ENCODE measurements at regions not wholly inside any gene's neighbourhood (a gene's known extent, or its start where the extent isn't known, plus 50 kb on each side); places are given as distances from the start of the nearest gene placed in this dataset.

- Mint-ChIP-seq H3K27me3 (no peaks in the 10 kb centered on the region), H3K36me3 (ENCODE audit: low read depth) (no peaks in the 10 kb centered on the region), H3K9me3 (ENCODE audit: low read depth) (no peaks in the 10 kb centered on the region), H3K27ac (no peak overlapping the region), H3K4me1 (no peaks in the 10 kb centered on the region), H3K4me3 (no peak overlapping the region)
- intact Hi-C loops (cut with DNase I, micrococcal nuclease), result no loop called here
- ChIA-PET POLR2A (no interaction called here), CTCF (interaction anchor here (0.6 kb wide), 1 partner anchor 988 kb away, joined by 3 read pairs; no protein-coding TSS in a partner anchor)
- no peak for DNase-seq
- no peak for ATAC-seq
Measured at GRCh38 chr7:118330388-118330787, 105.9 kb downstream of the ANKRD7 start.

DNA sequence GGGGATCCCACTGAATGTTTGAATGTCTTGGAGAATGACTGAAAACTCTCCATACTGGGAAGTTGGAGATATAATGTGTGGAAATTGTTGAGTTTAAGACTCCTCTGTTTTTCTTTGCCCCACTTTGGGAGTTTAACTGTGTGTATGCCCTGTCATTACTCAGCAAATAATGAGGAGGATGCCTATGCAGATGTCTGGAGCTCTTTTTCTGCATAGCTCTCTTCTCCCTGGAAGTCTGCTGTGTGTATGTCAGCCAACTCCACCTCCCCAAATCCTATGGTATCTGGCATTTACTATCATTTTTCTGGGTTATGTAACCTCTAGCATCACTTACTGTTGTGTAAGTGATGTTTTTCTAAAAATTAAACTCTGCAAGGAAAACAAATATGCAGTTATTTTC lies 122.2 kb downstream of the ANKRD7 start:
- Mint-ChIP-seq H3K27me3 (peaks cover 5% of the 10 kb centered on the region), H3K36me3 (ENCODE audit: low read depth) (no peaks in the 10 kb centered on the region), H3K27ac (no peak overlapping the region), H3K9me3 (ENCODE audit: low read depth) (no peaks in the 10 kb centered on the region), H3K4me1 (no peaks in the 10 kb centered on the region), H3K4me3 (no peak overlapping the region)
- DNase-seq (no peak), ATAC-seq (no peak)
- ChIA-PET POLR2A (no interaction called here), CTCF (no interaction called here)
- intact Hi-C loops (cut with DNase I, micrococcal nuclease), result no loop called here

DNA sequence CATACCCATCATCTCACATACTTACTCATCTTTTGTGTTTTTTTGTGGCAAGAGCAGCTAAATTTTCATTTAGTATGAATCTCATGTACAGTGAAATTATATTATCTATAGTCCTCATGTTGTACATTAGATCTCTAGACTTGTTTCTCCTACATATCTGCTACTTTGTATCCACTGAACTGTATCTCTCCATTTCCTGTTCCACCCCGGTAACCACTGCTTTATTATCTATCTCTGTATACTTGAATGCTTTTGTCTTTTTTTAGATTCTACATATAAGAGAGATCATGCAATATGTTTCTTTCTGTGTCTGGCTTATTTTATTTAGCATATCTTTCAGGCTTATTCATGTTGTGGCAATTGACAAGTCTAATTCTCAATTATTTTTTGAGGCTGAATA lies 125.1 kb downstream of the ANKRD7 start:
- no peak for ATAC-seq
- no peak overlapping the region for H3K4me3 Mint-ChIP-seq
- no peaks in the 10 kb centered on the region for H3K4me1 Mint-ChIP-seq
- DNase-seq, result no peak
- H3K9me3 Mint-ChIP-seq (ENCODE audit: low read depth), result no peaks in the 10 kb centered on the region
- H3K27ac Mint-ChIP-seq, result no peak overlapping the region
- intact Hi-C loops (cut with DNase I, micrococcal nuclease), result loop anchor here in 1 of 2 experiments (5.0 kb wide), 1 partner anchor 848 kb away; no protein-coding TSS in a partner anchor
- ChIA-PET CTCF (no interaction called here), POLR2A (interaction anchor here (0.6 kb wide), 1 partner anchor 949 kb away, joined by 3 read pairs; no protein-coding TSS in a partner anchor)
- no peaks in the 10 kb centered on the region for H3K36me3 Mint-ChIP-seq (ENCODE audit: low read depth)
- H3K27me3 Mint-ChIP-seq, result peaks cover 5% of the 10 kb centered on the region

GRCh38 chr7:118350260-118350659 lies 125.8 kb downstream of the ANKRD7 start:
- intact Hi-C loops (cut with DNase I, micrococcal nuclease), result loop anchor here in 1 of 2 experiments (5.0 kb wide), 1 partner anchor 847 kb away; no protein-coding TSS in a partner anchor
- DNase-seq (peak; percentile 6), ATAC-seq (peak; percentile 61)
- Mint-ChIP-seq H3K27me3 (peaks cover 5% of the 10 kb centered on the region), H3K9me3 (ENCODE audit: low read depth) (no peaks in the 10 kb centered on the region), H3K36me3 (ENCODE audit: low read depth) (no peaks in the 10 kb centered on the region), H3K27ac (no peak overlapping the region), H3K4me3 (no peak overlapping the region), H3K4me1 (no peaks in the 10 kb centered on the region)
- ChIA-PET POLR2A (no interaction called here), CTCF (no interaction called here)

DNA sequence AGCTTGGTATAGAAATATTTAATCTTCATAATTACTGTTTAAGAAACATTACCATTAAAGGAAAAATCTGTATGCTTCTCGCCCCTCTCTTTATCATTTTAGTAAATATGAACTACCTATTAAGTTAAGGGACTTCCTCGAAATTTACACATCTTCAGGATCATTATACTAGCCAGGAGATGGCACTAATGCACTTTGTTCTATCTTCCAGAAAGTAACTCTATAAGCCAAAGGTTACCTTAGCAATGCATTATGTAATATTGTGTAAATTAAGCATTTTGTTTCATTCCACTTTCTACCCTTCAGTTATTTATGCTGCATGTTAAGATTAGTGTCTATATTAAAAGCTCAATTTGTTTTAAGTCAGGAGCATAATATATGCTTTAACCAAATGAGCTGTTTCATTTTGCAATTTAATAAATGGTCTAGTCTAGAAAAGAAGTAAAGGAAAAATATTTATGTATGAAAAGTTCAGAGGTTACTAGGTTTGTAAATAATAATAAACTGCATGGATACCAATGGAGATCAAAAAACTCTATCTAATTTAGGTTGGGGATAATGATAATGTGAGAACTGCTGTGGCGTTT lies 128.5 kb downstream of the ANKRD7 start:
- Mint-ChIP-seq H3K27ac (no peak overlapping the region), H3K4me3 (no peak overlapping the region), H3K4me1 (no peaks in the 10 kb centered on the region), H3K36me3 (ENCODE audit: low read depth) (no peaks in the 10 kb centered on the region), H3K9me3 (ENCODE audit: low read depth) (no peaks in the 10 kb centered on the region), H3K27me3 (peaks cover 5% of the 10 kb centered on the region)
- intact Hi-C loops (cut with DNase I, micrococcal nuclease), result loop anchor here in 1 of 2 experiments (2.0 to 5.0 kb wide), 2 partner anchors 824 to 844 kb away; no protein-coding TSS in a partner anchor
- ChIA-PET POLR2A (no interaction called here), CTCF (interaction anchor here (0.7 kb wide), 1 partner anchor 663 kb away, joined by 3 read pairs; no protein-coding TSS in a partner anchor)
- ATAC-seq (no peak), DNase-seq (no peak)

DNA sequence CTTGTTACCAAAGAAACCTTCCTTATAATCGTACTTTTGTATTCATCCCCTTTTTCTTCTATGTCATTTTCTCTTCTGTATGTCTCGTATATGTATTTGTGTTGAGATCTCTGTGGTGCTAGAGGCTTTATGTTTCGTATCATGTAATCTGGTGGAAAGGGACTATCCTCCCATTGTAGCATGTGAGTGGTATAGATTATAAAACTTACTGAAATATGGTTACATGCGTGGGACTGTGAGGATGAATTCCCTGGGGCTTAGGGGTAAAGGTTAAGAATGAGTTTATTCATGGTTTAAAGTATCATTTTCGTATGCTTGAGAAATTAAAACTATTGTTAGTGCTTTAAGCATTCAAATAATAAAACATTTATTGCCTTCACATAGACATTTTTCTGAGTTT lies 141.9 kb downstream of the ANKRD7 start:
- Mint-ChIP-seq H3K27me3 (peaks cover 4% of the 10 kb centered on the region), H3K4me1 (no peaks in the 10 kb centered on the region)
- POLR2A ChIA-PET, result no interaction called here

DNA sequence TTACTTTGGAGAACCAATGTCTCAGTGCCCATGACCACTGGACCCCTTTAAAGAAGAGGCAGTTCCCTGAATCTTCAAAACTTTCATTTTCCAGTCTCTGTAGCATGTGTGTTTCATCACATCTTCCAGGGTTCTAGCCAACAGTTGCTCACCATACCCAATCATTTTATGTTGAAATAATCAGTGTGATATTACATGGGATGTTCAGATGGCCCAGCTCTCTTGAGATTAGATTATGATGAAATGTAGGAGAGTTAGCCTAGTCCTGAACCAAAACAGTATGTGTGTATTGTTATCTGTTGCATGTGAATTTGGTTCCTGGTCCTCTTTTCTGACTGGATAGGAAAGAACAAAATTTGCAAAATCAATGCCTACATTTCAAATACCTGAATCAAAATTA lies 144.5 kb downstream of the ANKRD7 start:
- Mint-ChIP-seq H3K9me3 (ENCODE audit: low read depth) (no peaks in the 10 kb centered on the region), H3K4me3 (no peak overlapping the region), H3K4me1 (no peaks in the 10 kb centered on the region), H3K36me3 (ENCODE audit: low read depth) (no peaks in the 10 kb centered on the region), H3K27ac (no peak overlapping the region), H3K27me3 (peaks cover 4% of the 10 kb centered on the region)
- intact Hi-C loops (cut with DNase I, micrococcal nuclease), result loop anchor here in 1 of 2 experiments (2.0 kb wide), 1 partner anchor 36 kb away; no protein-coding TSS in a partner anchor
- DNase-seq, result no peak
- CTCF ChIA-PET, result no interaction called here
- ATAC-seq, result no peak
- POLR2A ChIA-PET, result no interaction called here

More for the DNA sequence above, 141.9 kb downstream of the ANKRD7 start:
- ATAC-seq, result no peak
- CTCF ChIA-PET, result no interaction called here
- no peaks in the 10 kb centered on the region for H3K9me3 Mint-ChIP-seq (ENCODE audit: low read depth)
- intact Hi-C loops (cut with DNase I, micrococcal nuclease), result no loop called here
- no peak overlapping the region for H3K4me3 Mint-ChIP-seq
- no peaks in the 10 kb centered on the region for H3K36me3 Mint-ChIP-seq (ENCODE audit: low read depth)
- H3K27ac Mint-ChIP-seq, result no peak overlapping the region
- no peak for DNase-seq

DNA sequence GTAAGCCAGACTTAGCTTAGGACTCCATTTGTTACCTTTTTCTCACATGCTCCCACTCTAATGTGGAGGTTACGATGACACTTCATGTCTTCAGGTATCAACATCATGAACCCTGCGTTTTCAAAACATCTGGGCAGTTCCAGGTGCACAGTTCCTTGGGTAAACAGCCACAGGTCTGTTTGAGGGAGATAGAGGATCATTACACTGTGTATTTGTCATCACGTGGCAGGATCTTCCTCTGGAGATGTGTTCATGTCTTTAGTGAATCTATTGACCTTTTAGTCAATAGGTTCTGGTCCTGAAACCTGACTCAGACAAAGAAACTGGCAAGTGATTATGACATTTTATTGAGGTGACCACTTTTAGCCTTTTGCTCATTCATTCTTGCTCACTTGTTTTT lies 145.5 kb downstream of the ANKRD7 start:
- H3K4me1 Mint-ChIP-seq, result no peaks in the 10 kb centered on the region
- POLR2A ChIA-PET, result no interaction called here
- H3K36me3 Mint-ChIP-seq (ENCODE audit: low read depth), result no peaks in the 10 kb centered on the region
- no peaks in the 10 kb centered on the region for H3K9me3 Mint-ChIP-seq (ENCODE audit: low read depth)
- H3K27ac Mint-ChIP-seq, result no peak overlapping the region
- no peak overlapping the region for H3K4me3 Mint-ChIP-seq
- DNase-seq (no peak), ATAC-seq (no peak)
- peaks cover 4% of the 10 kb centered on the region for H3K27me3 Mint-ChIP-seq
- intact Hi-C loops (cut with DNase I, micrococcal nuclease), result loop anchor here in 1 of 2 experiments (2.0 kb wide), 1 partner anchor 37 kb away; no protein-coding TSS in a partner anchor
- CTCF ChIA-PET, result no interaction called here

GRCh38 chr7:118372530-118372929 lies 148.0 kb downstream of the ANKRD7 start:
- DNase-seq, result no peak
- ChIA-PET POLR2A (no interaction called here), CTCF (interaction anchor here (1.1 kb wide), 1 partner anchor 9 kb away, joined by 3 read pairs; no protein-coding TSS in a partner anchor)
- Mint-ChIP-seq H3K9me3 (ENCODE audit: low read depth) (no peaks in the 10 kb centered on the region), H3K27ac (no peak overlapping the region), H3K4me1 (no peaks in the 10 kb centered on the region), H3K27me3 (peaks cover 4% of the 10 kb centered on the region), H3K4me3 (no peak overlapping the region), H3K36me3 (ENCODE audit: low read depth) (no peaks in the 10 kb centered on the region)
- no peak for ATAC-seq
- intact Hi-C loops (cut with DNase I, micrococcal nuclease), result no loop called here

- H3K4me3 Mint-ChIP-seq, result no peak overlapping the region
- CTCF ChIA-PET, result interaction anchor here (0.6 kb wide), 1 partner anchor 90 kb away, joined by 3 read pairs; no protein-coding TSS in a partner anchor
- no peaks in the 10 kb centered on the region for H3K36me3 Mint-ChIP-seq (ENCODE audit: low read depth)
- H3K9me3 Mint-ChIP-seq (ENCODE audit: low read depth), result no peaks in the 10 kb centered on the region
- H3K27ac Mint-ChIP-seq, result no peak overlapping the region
- DNase-seq, result no peak
- intact Hi-C loops (cut with DNase I, micrococcal nuclease), result no loop called here
- POLR2A ChIA-PET, result no interaction called here
- no peaks in the 10 kb centered on the region for H3K27me3 Mint-ChIP-seq
- no peaks in the 10 kb centered on the region for H3K4me1 Mint-ChIP-seq
- no peak for ATAC-seq
Measured at GRCh38 chr7:118389629-118390028, 165.1 kb downstream of the ANKRD7 start.

DNA sequence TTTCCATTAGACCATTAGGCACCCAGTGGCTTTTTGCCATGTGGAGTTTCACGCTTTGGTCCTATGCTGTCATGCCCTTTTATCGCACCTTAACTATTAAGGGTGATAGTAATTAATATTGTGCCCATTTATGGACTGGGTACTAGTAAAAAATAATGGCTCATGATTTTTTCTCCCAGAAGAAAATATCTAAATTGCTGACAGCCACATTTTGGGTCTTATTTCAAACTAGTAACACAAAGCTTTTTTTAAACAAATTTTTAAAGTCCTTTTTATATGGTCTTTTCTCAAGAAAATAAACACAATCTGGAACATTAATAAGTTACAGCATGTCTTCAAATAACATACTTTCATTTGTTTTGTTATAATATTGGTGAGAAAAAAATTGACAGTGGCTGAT lies 179.7 kb downstream of the ANKRD7 start:
- CTCF ChIA-PET, result interaction anchor here (0.6 kb wide), 1 partner anchor 389 kb away, joined by 3 read pairs; no protein-coding TSS in a partner anchor
- H3K27ac Mint-ChIP-seq, result no peak overlapping the region

DNA sequence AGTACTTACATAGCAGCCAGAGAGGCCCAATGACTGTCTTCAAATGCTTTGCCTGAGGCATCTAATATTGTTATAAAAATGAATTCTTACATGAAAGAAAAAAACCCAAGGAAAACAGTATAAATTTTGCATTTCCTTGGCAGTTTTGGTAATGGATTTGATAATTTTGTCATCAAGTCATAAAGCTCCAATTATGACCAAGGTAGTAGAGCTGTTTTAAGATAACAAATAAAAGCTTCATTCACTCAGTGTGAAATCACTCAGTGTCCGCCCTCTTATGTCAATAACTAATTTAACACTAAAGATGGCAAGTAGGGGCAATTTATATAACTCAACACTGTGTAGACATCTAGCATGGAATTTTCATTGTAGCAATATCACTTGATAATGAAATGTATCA lies 193.9 kb downstream of the ANKRD7 start:
- intact Hi-C loops (cut with DNase I, micrococcal nuclease), result no loop called here
- Mint-ChIP-seq H3K4me3 (no peak overlapping the region), H3K27ac (no peak overlapping the region), H3K36me3 (ENCODE audit: low read depth) (no peaks in the 10 kb centered on the region), H3K27me3 (no peaks in the 10 kb centered on the region), H3K4me1 (no peaks in the 10 kb centered on the region), H3K9me3 (ENCODE audit: low read depth) (no peaks in the 10 kb centered on the region)
- POLR2A ChIA-PET, result no interaction called here
- CTCF ChIA-PET, result no interaction called here
- DNase-seq (no peak), ATAC-seq (no peak)

More for the DNA sequence above, 179.7 kb downstream of the ANKRD7 start:
- Mint-ChIP-seq H3K36me3 (ENCODE audit: low read depth) (no peaks in the 10 kb centered on the region), H3K9me3 (ENCODE audit: low read depth) (no peaks in the 10 kb centered on the region), H3K27me3 (no peaks in the 10 kb centered on the region), H3K4me1 (no peaks in the 10 kb centered on the region), H3K4me3 (no peak overlapping the region)
- no peak for ATAC-seq
- intact Hi-C loops (cut with DNase I, micrococcal nuclease), result no loop called here
- POLR2A ChIA-PET, result no interaction called here
- DNase-seq, result no peak

Data from activated CD4-positive, alpha-beta T cell treated with anti-CD3 and anti-CD28 coated beads for 36 hours (primary cell).